ENCODE measurements at regions not wholly inside any gene's neighbourhood (a gene's known extent, or its start where the extent isn't known, plus 50 kb on each side); places are given as distances from the start of the nearest gene placed in this dataset.

DNA sequence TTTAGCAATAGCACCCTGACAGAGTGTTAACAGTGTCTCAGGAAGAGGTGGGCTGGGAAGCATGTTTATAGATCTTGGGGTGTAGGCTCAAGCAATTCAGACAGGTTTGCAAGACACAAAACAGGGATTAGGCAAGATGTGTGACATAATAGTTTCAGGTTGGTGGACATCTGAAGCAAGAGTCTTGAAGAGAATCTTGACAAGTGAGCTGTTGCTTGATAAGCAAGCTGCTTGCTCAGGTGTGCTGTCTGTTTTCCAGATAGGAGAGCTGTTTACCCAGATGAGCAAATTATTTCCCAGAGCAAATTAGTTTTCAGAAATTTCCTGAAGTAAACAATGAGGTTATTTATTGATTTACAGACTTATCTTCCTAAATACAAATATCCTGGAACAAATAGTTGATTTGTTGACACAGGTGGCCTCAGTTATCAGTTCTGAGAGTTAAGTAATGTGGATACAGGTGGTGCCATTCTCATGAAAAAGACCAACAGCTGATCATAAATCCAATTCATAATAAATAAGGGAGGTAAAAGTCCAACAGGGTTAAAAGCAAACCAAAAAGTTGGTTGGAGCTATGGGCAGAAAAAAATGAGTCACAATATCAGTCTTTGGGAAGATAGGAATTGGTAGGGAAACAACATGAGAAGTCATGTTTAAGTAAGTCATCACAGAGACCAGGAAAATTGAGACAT is 437.3 kb downstream of the TBL1XR1 start:
- Histone ChIP-seq H3K4me3 (ENCODE audit: low read length) (no peak overlapping the region), H3K36me3 (ENCODE audit: insufficient read depth, low read length) (no peaks in the 10 kb centered on the region), H3K9ac (ENCODE audit: low read depth, low read length) (no peak overlapping the region), H3K4me1 (ENCODE audit: insufficient read depth, low read length) (no peaks in the 10 kb centered on the region), H3K27me3 (ENCODE audit: insufficient read depth, low read length) (no peaks in the 10 kb centered on the region), H3K9me3 (ENCODE audit: insufficient read depth, low read depth, low read length) (peaks cover 9% of the 10 kb centered on the region), H3K27ac (ENCODE audit: low read depth, low read length) (no peak overlapping the region)

DNA sequence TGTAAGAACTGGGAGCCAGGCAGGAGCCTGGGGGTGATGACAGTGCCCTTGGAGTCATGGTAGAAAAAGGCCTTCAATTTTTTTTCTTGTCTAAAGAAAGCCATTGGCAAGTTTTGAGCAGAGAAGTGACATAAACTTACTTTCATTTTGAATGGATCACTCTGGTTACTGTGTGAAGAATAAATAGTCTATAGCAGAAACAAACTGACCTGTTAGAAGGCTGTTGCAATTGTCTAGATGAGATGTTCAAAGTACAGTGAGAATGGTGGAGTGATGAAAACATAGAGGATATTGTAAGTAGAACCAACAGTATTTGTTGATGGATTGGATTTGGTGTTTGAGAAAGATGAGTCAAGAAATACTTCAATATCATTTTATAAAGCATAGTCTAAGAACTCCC is 439.9 kb downstream of the TBL1XR1 start:
- no peaks in the 10 kb centered on the region for H3K4me1 ChIP-seq (ENCODE audit: insufficient read depth, low read length)
- no peak overlapping the region for H3K9ac ChIP-seq (ENCODE audit: low read depth, low read length)
- no peaks in the 10 kb centered on the region for H3K36me3 ChIP-seq (ENCODE audit: insufficient read depth, low read length)
- H3K9me3 ChIP-seq (ENCODE audit: insufficient read depth, low read depth, low read length): no peaks in the 10 kb centered on the region
- H3K27me3 ChIP-seq (ENCODE audit: insufficient read depth, low read length): no peaks in the 10 kb centered on the region
- no peak overlapping the region for H3K4me3 ChIP-seq (ENCODE audit: low read length)
- no peak overlapping the region for H3K27ac ChIP-seq (ENCODE audit: low read depth, low read length)

DNA sequence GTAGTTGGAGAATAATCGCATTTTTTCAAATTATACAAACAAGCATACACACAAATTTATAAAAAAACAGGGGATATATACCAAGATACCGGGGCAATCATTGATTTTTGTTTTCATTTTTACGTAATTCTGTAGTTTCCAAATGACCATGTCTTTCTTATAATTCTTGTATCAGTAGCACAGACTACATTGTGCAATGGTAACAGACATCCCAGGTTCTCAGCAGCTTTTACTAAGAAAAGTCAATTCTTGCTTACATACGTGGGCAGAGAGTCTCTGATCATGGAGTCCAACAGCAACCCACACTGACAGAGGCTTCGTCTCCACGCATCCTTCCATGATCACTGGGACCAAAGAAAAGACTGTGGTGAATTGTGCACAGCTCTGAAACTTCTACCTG is 441.3 kb downstream of the TBL1XR1 start:
- H3K27ac ChIP-seq (ENCODE audit: low read depth, low read length): no peak overlapping the region
- no peaks in the 10 kb centered on the region for H3K9me3 ChIP-seq (ENCODE audit: insufficient read depth, low read depth, low read length)
- H3K9ac ChIP-seq (ENCODE audit: low read depth, low read length): no peak overlapping the region
- H3K4me1 ChIP-seq (ENCODE audit: insufficient read depth, low read length): no peaks in the 10 kb centered on the region
- WGBS: 98% methylated on average over 6 of the region's 6 CpGs
- no peaks in the 10 kb centered on the region for H3K36me3 ChIP-seq (ENCODE audit: insufficient read depth, low read length)
- no peaks in the 10 kb centered on the region for H3K27me3 ChIP-seq (ENCODE audit: insufficient read depth, low read length)
- no peak overlapping the region for H3K4me3 ChIP-seq (ENCODE audit: low read length)

DNA sequence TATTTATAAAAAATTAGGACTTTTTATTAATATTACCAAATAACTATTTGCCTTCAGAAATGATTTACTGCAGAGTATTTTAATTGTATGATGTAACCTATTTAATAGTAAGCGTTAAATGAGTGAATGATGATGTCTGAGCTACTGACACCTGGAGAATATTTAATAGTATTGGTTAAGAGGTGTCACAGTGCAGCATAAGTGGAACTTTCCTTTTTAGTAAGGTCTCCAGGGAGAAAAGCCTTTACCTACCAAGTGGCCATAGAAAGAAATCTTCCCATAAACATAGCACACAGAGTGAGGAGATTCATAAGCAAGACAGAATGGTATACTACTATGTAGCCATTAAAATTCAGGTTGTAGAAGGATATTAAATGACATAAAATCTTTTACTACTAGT is 441.7 kb downstream of the TBL1XR1 start:
- Histone ChIP-seq H3K4me1 (ENCODE audit: insufficient read depth, low read length) (no peaks in the 10 kb centered on the region), H3K36me3 (ENCODE audit: insufficient read depth, low read length) (no peaks in the 10 kb centered on the region), H3K9ac (ENCODE audit: low read depth, low read length) (no peak overlapping the region), H3K27ac (ENCODE audit: low read depth, low read length) (no peak overlapping the region), H3K27me3 (ENCODE audit: insufficient read depth, low read length) (no peaks in the 10 kb centered on the region), H3K9me3 (ENCODE audit: insufficient read depth, low read depth, low read length) (no peaks in the 10 kb centered on the region), H3K4me3 (ENCODE audit: low read length) (no peak overlapping the region)
- 50% methylated on average over 1 of the region's 1 CpG for WGBS

DNA sequence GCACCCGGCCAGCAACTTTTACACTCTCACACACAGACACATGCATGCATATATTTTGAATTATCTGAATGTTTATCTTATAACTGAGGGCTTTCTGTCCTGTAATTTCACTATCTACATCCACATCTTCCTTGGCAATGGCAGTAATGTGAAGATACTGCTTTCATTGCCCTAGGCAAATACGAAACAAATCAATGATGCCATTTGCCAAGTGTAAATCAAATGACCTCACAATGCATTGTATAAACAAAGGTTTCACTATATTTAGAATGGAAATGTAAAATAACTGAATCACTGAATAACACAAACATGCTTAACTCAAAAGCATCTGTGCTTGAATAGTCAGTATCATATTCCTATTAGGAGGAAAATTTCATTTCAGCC is 455.6 kb downstream of the TBL1XR1 start:
- Histone ChIP-seq H3K9ac (ENCODE audit: low read depth, low read length) (no peak overlapping the region), H3K4me3 (ENCODE audit: low read length) (no peak overlapping the region), H3K27me3 (ENCODE audit: insufficient read depth, low read length) (no peaks in the 10 kb centered on the region), H3K27ac (ENCODE audit: low read depth, low read length) (no peak overlapping the region), H3K4me1 (ENCODE audit: insufficient read depth, low read length) (no peaks in the 10 kb centered on the region), H3K36me3 (ENCODE audit: insufficient read depth, low read length) (no peaks in the 10 kb centered on the region), H3K9me3 (ENCODE audit: insufficient read depth, low read depth, low read length) (no peaks in the 10 kb centered on the region)
- 70% methylated on average over 1 of the region's 2 CpGs for WGBS

DNA sequence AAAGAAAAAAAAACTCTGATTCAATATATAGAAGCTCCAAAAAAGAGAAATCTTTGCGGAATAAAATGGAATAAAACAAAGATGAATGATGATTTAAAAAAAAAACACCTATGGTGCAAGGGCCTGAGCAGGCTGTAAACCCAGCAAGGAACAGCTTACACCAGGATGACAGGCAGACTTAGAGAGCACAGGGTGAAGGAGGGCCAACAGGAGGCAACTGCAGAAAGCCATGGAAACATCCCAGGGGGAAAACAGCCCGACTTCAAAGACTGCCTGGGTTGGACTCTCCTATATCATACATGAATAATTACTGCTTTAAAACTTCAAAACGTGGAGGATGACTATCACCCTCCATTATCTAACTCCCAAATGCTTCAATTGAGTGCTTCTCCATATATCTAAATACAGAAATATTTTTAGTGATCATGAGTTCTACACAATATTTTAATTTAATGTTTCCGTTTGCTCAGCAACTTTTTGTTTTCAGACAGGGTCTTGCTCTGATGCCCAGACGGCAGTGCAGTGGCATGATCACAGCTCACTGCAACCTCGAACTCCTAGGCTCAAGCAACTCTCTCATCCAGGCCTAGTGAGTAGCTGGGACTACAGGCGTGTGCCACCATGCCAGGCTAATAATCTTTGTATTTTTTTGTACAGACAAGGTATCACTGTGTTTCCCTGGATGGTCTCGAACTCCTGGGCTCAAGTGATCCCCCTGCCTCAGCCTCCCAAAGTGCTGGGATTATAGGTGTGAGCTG is 456.2 kb downstream of the TBL1XR1 start:
- Histone ChIP-seq H3K9ac (ENCODE audit: low read depth, low read length) (no peak overlapping the region), H3K27ac (ENCODE audit: low read depth, low read length) (no peak overlapping the region), H3K36me3 (ENCODE audit: insufficient read depth, low read length) (no peaks in the 10 kb centered on the region), H3K4me1 (ENCODE audit: insufficient read depth, low read length) (no peaks in the 10 kb centered on the region), H3K4me3 (ENCODE audit: low read length) (no peak overlapping the region), H3K27me3 (ENCODE audit: insufficient read depth, low read length) (no peaks in the 10 kb centered on the region), H3K9me3 (ENCODE audit: insufficient read depth, low read depth, low read length) (no peaks in the 10 kb centered on the region)
- 89% methylated on average over 7 of the region's 8 CpGs for WGBS

DNA sequence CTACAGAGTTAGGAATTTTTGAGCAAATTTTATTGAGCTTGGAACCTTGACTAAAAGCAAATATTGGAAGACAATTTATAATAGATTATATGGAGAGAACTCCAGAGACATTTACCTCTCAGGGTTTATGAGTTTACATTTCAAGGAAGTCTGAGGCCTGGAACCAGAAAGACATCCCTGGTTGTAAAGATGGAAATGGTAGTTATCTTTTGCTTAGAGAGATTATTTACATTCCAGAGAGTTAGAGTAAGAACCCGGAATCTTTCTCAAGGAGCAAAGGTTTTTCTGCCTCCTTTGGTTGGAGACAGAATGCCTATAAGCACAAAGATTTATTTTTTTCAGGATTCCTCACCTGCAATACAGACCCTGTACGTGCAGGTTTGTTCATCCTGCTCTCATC is 458.1 kb downstream of the TBL1XR1 start:
- no peaks in the 10 kb centered on the region for H3K36me3 ChIP-seq (ENCODE audit: insufficient read depth, low read length)
- no peak overlapping the region for H3K27ac ChIP-seq (ENCODE audit: low read depth, low read length)
- no peaks in the 10 kb centered on the region for H3K27me3 ChIP-seq (ENCODE audit: insufficient read depth, low read length)
- H3K4me1 ChIP-seq (ENCODE audit: insufficient read depth, low read length): 0 out of 2 replicates have a peak, but pooled peaks cover 1% of the 10 kb centered on the region
- no peaks in the 10 kb centered on the region for H3K9me3 ChIP-seq (ENCODE audit: insufficient read depth, low read depth, low read length)
- H3K9ac ChIP-seq (ENCODE audit: low read depth, low read length): no peak overlapping the region
- WGBS: 91% methylated on average over 2 of the region's 2 CpGs
- no peak overlapping the region for H3K4me3 ChIP-seq (ENCODE audit: low read length)

DNA sequence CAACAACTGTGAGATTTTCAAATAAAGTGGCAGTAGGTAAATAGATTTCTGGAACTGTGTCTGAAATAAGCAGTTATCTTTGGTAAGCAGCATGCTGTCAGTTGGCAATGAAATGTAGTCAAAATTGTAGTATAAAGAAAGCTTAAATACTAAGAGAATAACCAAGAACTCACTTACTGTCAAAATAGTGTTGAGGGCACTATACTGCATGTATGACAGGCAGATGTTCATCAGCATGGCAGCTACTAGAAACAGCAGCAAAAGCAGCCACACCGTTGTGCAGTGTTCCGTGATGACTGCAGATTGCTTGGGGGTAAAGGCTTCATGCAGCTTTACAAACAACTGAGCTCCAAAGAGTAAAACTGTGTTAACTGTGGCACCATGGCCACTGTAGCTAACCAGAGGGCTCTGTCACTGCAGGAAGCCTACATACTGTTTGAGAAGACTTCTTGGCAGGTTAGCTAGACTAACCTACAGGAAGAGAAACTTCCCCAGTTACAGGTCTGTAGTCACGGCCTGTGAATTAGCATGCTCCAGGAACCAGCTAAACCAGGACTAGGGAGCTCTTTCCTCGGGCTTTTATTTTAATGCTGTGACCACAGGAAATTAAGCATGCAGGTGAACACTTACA is 459.7 kb downstream of the TBL1XR1 start:
- Histone ChIP-seq H3K9me3 (ENCODE audit: insufficient read depth, low read depth, low read length) (no peaks in the 10 kb centered on the region), H3K9ac (ENCODE audit: low read depth, low read length) (no peak overlapping the region), H3K27ac (ENCODE audit: low read depth, low read length) (no peak overlapping the region), H3K4me3 (ENCODE audit: low read length) (no peak overlapping the region), H3K27me3 (ENCODE audit: insufficient read depth, low read length) (no peaks in the 10 kb centered on the region), H3K36me3 (ENCODE audit: insufficient read depth, low read length) (no peaks in the 10 kb centered on the region), H3K4me1 (ENCODE audit: insufficient read depth, low read length) (0 out of 2 replicates have a peak, but pooled peaks cover 4% of the 10 kb centered on the region)
- 77% methylated on average over 4 of the region's 4 CpGs for WGBS

DNA sequence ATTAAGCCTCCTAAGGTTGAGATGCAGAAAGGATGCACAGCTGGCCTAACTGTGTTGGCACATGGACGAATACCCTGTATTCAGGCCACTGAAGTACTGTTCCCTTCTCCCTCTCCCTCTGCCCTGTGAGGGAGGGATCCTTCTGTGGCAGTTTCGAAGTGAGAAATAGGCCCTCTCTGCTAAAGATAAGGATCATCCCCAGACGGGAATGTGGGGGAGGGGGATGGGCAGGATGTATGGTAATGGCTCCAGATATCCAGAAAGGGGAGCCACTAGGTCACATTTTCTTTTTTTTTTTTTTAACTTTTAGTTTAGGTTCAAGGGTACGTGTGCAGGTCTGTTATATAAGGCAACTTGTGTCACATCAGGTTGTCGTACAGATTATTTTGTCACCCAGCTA is 463.1 kb downstream of the TBL1XR1 start:
- Histone ChIP-seq H3K4me3 (ENCODE audit: low read length) (no peak overlapping the region), H3K27me3 (ENCODE audit: insufficient read depth, low read length) (no peaks in the 10 kb centered on the region), H3K36me3 (ENCODE audit: insufficient read depth, low read length) (no peaks in the 10 kb centered on the region), H3K9me3 (ENCODE audit: insufficient read depth, low read depth, low read length) (no peaks in the 10 kb centered on the region), H3K27ac (ENCODE audit: low read depth, low read length) (no peak overlapping the region), H3K4me1 (ENCODE audit: insufficient read depth, low read length) (0 out of 2 replicates have a peak, but pooled peaks cover 4% of the 10 kb centered on the region), H3K9ac (ENCODE audit: low read depth, low read length) (no peak overlapping the region)
- 60% methylated on average over 4 of the region's 5 CpGs for WGBS

DNA sequence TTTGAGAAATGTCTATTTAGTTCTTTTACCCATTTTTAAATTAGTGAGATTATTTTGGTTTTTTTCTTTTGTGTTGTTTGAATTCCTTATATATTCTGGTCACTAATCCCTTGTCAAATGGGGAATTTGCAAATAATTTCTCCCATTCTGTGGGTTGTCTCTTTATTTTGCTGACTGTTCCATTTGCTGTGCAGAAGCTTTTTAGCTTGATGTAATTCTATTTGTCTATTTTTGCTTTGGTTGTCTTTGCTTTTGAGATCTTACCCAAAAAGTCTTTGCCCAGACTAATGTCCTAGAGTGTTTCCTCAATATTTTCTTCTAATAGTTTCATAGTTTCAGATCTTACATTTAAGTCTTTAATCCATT is 472.9 kb downstream of the TBL1XR1 start:
- Histone ChIP-seq H3K27me3 (ENCODE audit: insufficient read depth, low read length) (no peaks in the 10 kb centered on the region), H3K9ac (ENCODE audit: low read depth, low read length) (no peak overlapping the region), H3K27ac (ENCODE audit: low read depth, low read length) (no peak overlapping the region), H3K36me3 (ENCODE audit: insufficient read depth, low read length) (no peaks in the 10 kb centered on the region), H3K4me3 (ENCODE audit: low read length) (no peak overlapping the region), H3K4me1 (ENCODE audit: insufficient read depth, low read length) (no peaks in the 10 kb centered on the region), H3K9me3 (ENCODE audit: insufficient read depth, low read depth, low read length) (no peaks in the 10 kb centered on the region)

DNA sequence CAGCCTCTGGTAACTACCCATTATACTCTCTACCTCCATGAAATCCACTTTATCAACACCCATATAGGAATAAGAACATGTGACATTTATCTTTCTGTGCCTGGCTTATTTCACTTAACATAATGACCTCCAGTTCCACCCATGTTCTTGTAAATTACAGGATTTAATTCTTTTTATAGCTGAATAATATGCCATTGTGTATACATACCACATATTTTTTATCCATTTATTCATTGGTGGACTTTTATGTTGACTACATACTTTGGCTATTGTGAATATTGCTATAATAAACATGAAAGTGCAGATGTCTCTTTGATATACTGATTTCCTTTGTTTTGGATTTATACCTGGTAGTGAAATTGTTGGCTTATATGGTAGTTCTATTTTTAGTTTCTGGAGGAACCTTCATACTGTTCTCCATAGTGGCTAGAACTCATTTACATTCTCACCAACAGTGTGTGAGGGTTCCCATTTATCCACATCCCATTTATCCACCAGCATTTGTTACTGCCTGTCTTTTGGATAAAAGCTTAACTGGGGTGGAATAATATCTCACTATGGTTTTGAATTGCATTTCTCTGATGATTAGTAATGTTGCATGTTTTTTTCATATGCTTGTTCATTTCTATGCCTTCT is 473.4 kb downstream of the TBL1XR1 start:
- H3K27me3 ChIP-seq (ENCODE audit: insufficient read depth, low read length): no peaks in the 10 kb centered on the region
- no peak overlapping the region for H3K9ac ChIP-seq (ENCODE audit: low read depth, low read length)
- H3K4me3 ChIP-seq (ENCODE audit: low read length): no peak overlapping the region
- no peaks in the 10 kb centered on the region for H3K36me3 ChIP-seq (ENCODE audit: insufficient read depth, low read length)
- H3K4me1 ChIP-seq (ENCODE audit: insufficient read depth, low read length): no peaks in the 10 kb centered on the region
- H3K9me3 ChIP-seq (ENCODE audit: insufficient read depth, low read depth, low read length): no peaks in the 10 kb centered on the region
- H3K27ac ChIP-seq (ENCODE audit: low read depth, low read length): no peak overlapping the region

Data from HUES64 (cell line).